HG03097 (cell line): ENCODE measurements at regions not wholly inside any gene's neighbourhood (a gene's known extent, or its start where the extent isn't known, plus 50 kb on each side); places are given as distances from the start of the nearest gene placed in this dataset.
"Not testable (repeated sequence)": the region's sequence is repeated elsewhere in the genome, so short reads cannot be mapped to it uniquely, and the experiment has no call there.

Experiments used
- ATAC-seq: cut with Tn5 transposase; IDR thresholded peaks from one replicate; pipeline ENCODE4 v1.9.1; 2021; ENCODE audit not compliant: unreplicated experiment, low FRiP score

- ATAC-seq, result no peak
These were observed 159.8 kb downstream of the DPY19L2 start for GRCh38 chr12:63508543-63508942.

GRCh38 chr12:63499567-63499966 lies 168.7 kb downstream of the DPY19L2 start:
- ATAC-seq, result no peak

- no peak for ATAC-seq
These were observed 170.1 kb downstream of the DPY19L2 start for GRCh38 chr12:63498239-63498638.

- ATAC-seq, result no peak
These were observed 171.6 kb downstream of the DPY19L2 start for GRCh38 chr12:63496654-63497053.

GRCh38 chr12:63495974-63496373 lies 172.3 kb downstream of the DPY19L2 start:
- no peak for ATAC-seq

GRCh38 chr12:63493357-63493756 lies 174.9 kb downstream of the DPY19L2 start:
- ATAC-seq, result not testable (repeated sequence)

GRCh38 chr12:63480186-63480585 lies 188.1 kb downstream of the DPY19L2 start:
- no peak for ATAC-seq

GRCh38 chr12:63470161-63470560 lies 198.1 kb downstream of the DPY19L2 start:
- ATAC-seq, result no peak

GRCh38 chr12:63467951-63468350 lies 200.3 kb downstream of the DPY19L2 start:
- no peak for ATAC-seq

- no peak for ATAC-seq
These were observed 210.4 kb downstream of the DPY19L2 start for GRCh38 chr12:63457857-63458256.

GRCh38 chr12:63457428-63457827 lies 210.9 kb downstream of the DPY19L2 start:
- ATAC-seq, result no peak

- no peak for ATAC-seq
These were observed 217.5 kb downstream of the DPY19L2 start for GRCh38 chr12:63450816-63451215.

GRCh38 chr12:63450334-63450733 lies 218.0 kb downstream of the DPY19L2 start:
- no peak for ATAC-seq

GRCh38 chr12:63445224-63445880 lies 222.9 kb downstream of the DPY19L2 start:
- ATAC-seq, result no peak

- no peak for ATAC-seq
These were observed 228.2 kb downstream of the DPY19L2 start for GRCh38 chr12:63440048-63440447.

GRCh38 chr12:63434384-63434783 lies 233.9 kb downstream of the DPY19L2 start:
- ATAC-seq, result not testable (repeated sequence)

- ATAC-seq, result not testable (repeated sequence)
These were observed 240.3 kb downstream of the DPY19L2 start for GRCh38 chr12:63427969-63428368.

GRCh38 chr12:63427029-63427428 lies 241.3 kb downstream of the DPY19L2 start:
- not testable (repeated sequence) for ATAC-seq

- ATAC-seq, result no peak
These were observed 243.6 kb downstream of the DPY19L2 start for GRCh38 chr12:63424671-63425070.

GRCh38 chr12:63423839-63424238 lies 244.5 kb downstream of the DPY19L2 start:
- ATAC-seq, result no peak

GRCh38 chr12:63420206-63420644 lies 248.1 kb downstream of the DPY19L2 start:
- no peak for ATAC-seq

- no peak for ATAC-seq
These were observed 249.1 kb downstream of the DPY19L2 start for GRCh38 chr12:63419154-63419553.

GRCh38 chr12:63416788-63417187 lies 251.5 kb downstream of the DPY19L2 start:
- no peak for ATAC-seq
